NB4 (cell line): ENCODE measurements at regions not wholly inside any gene's neighbourhood (a gene's known extent, or its start where the extent isn't known, plus 50 kb on each side); places are given as distances from the start of the nearest gene placed in this dataset.

Experiments
- DNase-seq: peaks from one replicate; pipeline ENCODE4 v3.0.0; 2010; ENCODE audit warnings: low read depth
- H3K4me3 ChIP-seq: one replicate; pipeline ENCODE4 v1.5.1; 2011; ENCODE audit warnings: mild to moderate bottlenecking, low read depth, low read length, moderate library complexity
- CTCF ChIP-seq: IDR thresholded peaks from one replicate; pipeline ENCODE4 v1.5.1; 2012; ENCODE audit warnings: low read depth, low read length
- MYC ChIP-seq: IDR thresholded peaks from 2 replicates; pipeline ENCODE4 v1.6.1; 2011; ENCODE audit warnings: low read depth, low read length
- POLR2A ChIP-seq: IDR thresholded peaks from 2 replicates; pipeline ENCODE4 v1.6.1; 2011; ENCODE audit warnings: mild to moderate bottlenecking; ENCODE audit not compliant: insufficient read length; ENCODE audit errors: extremely low read depth
- TF ChIP-seq, protein P1 (sequence below): IDR thresholded peaks from 2 replicates; pipeline ENCODE4 v1.6.1; 2011; ENCODE audit warnings: low read depth, low read length

DNA sequence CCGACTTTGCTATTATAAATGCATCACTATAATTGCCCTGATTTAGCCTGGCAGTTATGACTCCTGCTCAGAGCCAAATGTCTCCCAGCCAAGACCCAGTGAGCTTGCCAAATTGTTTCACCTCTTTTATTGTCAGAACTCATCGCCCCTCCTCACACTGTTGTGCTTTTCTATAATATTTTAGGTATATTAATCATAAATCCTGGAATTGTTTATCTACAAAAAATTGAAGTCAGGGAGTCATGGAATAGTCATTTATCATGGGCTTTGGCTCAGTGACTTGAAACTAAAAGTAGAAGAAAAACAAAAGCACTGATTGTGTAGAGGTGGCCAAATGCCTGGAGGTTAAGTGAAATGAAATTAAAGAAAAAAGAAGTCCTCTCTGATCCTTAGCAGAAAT lies 85.6 kb downstream of the PFDN4 start:
- H3K4me3 ChIP-seq, result no peak overlapping the region
- no peak for TF ChIP-seq POLR2A
- TF ChIP-seq, protein P1, sequence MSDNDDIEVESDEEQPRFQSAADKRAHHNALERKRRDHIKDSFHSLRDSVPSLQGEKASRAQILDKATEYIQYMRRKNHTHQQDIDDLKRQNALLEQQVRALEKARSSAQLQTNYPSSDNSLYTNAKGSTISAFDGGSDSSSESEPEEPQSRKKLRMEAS, result no peak
- no peak for DNase-seq

DNA sequence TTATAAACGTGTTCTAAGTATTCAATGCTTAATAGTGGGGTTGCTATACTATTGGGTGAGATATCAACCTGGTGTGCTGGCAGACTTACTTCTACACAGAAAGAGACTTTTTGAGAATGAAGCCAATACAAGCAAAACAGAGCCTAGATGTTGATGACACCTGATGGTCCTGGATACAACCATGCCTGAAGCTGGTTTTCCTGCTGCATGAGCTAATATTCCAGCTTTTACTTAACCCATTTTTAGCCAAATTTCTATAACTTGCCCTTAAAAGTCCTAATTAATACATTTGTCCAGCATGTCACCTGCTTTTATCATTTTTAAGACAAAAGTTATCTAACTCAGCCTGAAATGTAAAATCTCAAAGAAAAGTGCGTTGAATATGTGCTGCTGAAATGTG lies 86.2 kb downstream of the PFDN4 start:
- H3K4me3 ChIP-seq, result no peak overlapping the region
- DNase-seq, result no peak
- TF ChIP-seq MYC (no peak), CTCF (no peak), POLR2A (no peak)
- TF ChIP-seq, protein P1, result no peak

DNA sequence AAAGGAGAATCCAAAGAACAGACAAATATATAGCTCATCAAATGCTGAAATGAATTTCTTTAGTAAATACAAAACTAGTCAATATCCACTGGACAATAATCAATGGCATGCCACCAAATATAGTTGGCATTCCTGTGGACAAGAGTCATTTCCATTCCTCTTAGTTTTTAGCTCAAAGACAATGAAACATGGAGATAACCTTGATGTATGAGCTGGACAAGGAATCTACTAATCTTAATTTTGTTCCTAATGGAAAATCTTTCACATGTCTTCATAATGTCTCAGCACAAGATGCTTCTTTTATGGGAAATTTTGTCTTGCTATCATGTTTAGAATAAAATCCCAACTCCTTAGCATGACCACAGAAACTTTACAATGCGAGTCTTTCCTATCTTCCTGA lies 87.8 kb downstream of the PFDN4 start:
- DNase-seq, result no peak
- H3K4me3 ChIP-seq, result no peak overlapping the region
- TF ChIP-seq, protein P1, result no peak
- no peak for TF ChIP-seq POLR2A
- TF ChIP-seq CTCF, result no peak
- no peak for TF ChIP-seq MYC

GRCh38 chr20:54305421-54305820 lies 97.5 kb downstream of the PFDN4 start:
- H3K4me3 ChIP-seq, result no peak overlapping the region
- DNase-seq, result no peak
- TF ChIP-seq, protein P1, result no peak
- TF ChIP-seq CTCF (no peak), POLR2A (no peak), MYC (no peak)

- H3K4me3 ChIP-seq, result no peak overlapping the region
- no peak for DNase-seq
- TF ChIP-seq POLR2A, result no peak
- no peak for TF ChIP-seq CTCF
- TF ChIP-seq MYC, result no peak
- TF ChIP-seq, protein P1, result no peak
Observed at GRCh38 chr20:54306985-54307710, 99.3 kb downstream of the PFDN4 start.

GRCh38 chr20:54308804-54309203 lies 100.9 kb downstream of the PFDN4 start:
- DNase-seq, result no peak
- no peak overlapping the region for H3K4me3 ChIP-seq
- TF ChIP-seq CTCF (no peak), MYC (no peak), POLR2A (no peak)
- TF ChIP-seq, protein P1, result no peak
